Suprapubic skin (tissue), 4 donors: ENCODE measurements at regions not wholly inside any gene's neighbourhood (a gene's known extent, or its start where the extent isn't known, plus 50 kb on each side); places are given as distances from the start of the nearest gene placed in this dataset.

Experiments used
- DNase-seq, 2 donors: peaks; one replicate each; pipeline ENCODE4 v3.0.0-alpha.2; 2019; ENCODE audit warnings: low spot score in 2 of 2
- H3K27ac ChIP-seq: fragments of 200-600 bp; sonication (generic); one replicate; pipeline ENCODE4 v1.5.1; 2019
- H3K27me3 ChIP-seq: fragments of 200-600 bp; sonication (generic); one replicate; pipeline ENCODE4 v1.5.1; 2019
- H3K36me3 ChIP-seq: fragments of 200-600 bp; sonication (generic); one replicate; pipeline ENCODE4 v1.5.1; 2019
- H3K4me1 ChIP-seq: fragments of 200-600 bp; sonication (generic); one replicate; pipeline ENCODE4 v1.5.1; 2019
- H3K4me3 ChIP-seq: fragments of 200-600 bp; sonication (generic); one replicate; pipeline ENCODE4 v1.5.1; 2019; ENCODE audit warnings: mild to moderate bottlenecking
- H3K9me3 ChIP-seq: fragments of 200-600 bp; sonication (generic); one replicate; pipeline ENCODE4 v1.5.1; 2019
- EP300 ChIP-seq: sonication (generic); formaldehyde crosslinking; IDR thresholded peaks from one replicate; pipeline ENCODE4 v1.6.1; 2017; ENCODE audit warnings: antibody characterized with exemption
- POLR2A ChIP-seq, 2 donors: fragments of 450-650 bp; IDR thresholded peaks; one replicate each; pipeline ENCODE4 v1.6.1; 2017; ENCODE audit warnings: antibody characterized with exemption in 2 of 2, mild to moderate bottlenecking in 2 of 2, moderate library complexity in 2 of 2
- POLR2AphosphoS5 ChIP-seq, 3 donors: sonication (generic); formaldehyde crosslinking; IDR thresholded peaks; one replicate each; pipeline ENCODE4 v1.6.1; 2017; ENCODE audit warnings: antibody characterized with exemption in 3 of 3
- WGBS: methylation state at CpG from one replicate; pipeline ENCODE4 v1.1.5; 2018; 5-methylcytosine and 5-hydroxymethylcytosine counted together
- TF ChIP-seq, protein P1 (sequence below), 2 donors: fragments of 200-600 bp in 1 of 2; fragments of 450-650 bp in 1 of 2; sonication (generic) in 1 of 2; IDR thresholded peaks; one replicate each; pipeline ENCODE4 v1.5.1; 2016 to 2019; ENCODE audit warnings: antibody characterized with exemption in 2 of 2, mild to moderate bottlenecking in 1 of 2, moderate library complexity in 1 of 2

DNA sequence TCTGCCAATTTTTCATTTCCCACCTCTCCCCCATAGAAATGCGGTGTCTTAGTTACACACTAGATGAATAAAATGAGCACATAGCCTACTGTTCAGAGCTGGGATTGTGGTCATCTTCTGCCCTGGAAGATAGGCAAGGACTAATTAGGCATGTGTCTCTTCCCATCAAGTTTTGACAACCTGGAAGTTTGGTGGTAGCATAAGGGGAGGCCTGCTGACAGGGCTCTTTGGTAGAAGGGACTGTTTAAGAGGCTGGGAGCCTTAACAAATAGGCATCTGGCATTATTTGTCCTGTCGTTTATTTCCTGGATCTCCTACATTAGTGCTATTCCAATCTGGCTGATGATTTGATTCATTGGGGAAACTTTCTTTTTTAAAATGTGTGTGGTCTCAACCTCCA is 512.3 kb downstream of the ZNF385D start:
- H3K4me3 ChIP-seq = no peak overlapping the region
- no peak for DNase-seq
- H3K27me3 ChIP-seq = no peaks in the 10 kb centered on the region
- no peaks in the 10 kb centered on the region for H3K36me3 ChIP-seq
- no peaks in the 10 kb centered on the region for H3K4me1 ChIP-seq
- no peak overlapping the region for H3K27ac ChIP-seq
- no peak for TF ChIP-seq EP300
- TF ChIP-seq, protein P1, sequence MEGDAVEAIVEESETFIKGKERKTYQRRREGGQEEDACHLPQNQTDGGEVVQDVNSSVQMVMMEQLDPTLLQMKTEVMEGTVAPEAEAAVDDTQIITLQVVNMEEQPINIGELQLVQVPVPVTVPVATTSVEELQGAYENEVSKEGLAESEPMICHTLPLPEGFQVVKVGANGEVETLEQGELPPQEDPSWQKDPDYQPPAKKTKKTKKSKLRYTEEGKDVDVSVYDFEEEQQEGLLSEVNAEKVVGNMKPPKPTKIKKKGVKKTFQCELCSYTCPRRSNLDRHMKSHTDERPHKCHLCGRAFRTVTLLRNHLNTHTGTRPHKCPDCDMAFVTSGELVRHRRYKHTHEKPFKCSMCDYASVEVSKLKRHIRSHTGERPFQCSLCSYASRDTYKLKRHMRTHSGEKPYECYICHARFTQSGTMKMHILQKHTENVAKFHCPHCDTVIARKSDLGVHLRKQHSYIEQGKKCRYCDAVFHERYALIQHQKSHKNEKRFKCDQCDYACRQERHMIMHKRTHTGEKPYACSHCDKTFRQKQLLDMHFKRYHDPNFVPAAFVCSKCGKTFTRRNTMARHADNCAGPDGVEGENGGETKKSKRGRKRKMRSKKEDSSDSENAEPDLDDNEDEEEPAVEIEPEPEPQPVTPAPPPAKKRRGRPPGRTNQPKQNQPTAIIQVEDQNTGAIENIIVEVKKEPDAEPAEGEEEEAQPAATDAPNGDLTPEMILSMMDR (IDR thresholded peaks at IDR 0.05) = no peak
- TF ChIP-seq POLR2A (IDR thresholded peaks at IDR 0.05) = no peak
- no peak for TF ChIP-seq POLR2AphosphoS5 (IDR thresholded peaks at IDR 0.05)
- WGBS = 61% methylated on average over 2 of the region's 2 CpGs
- no peaks in the 10 kb centered on the region for H3K9me3 ChIP-seq

DNA sequence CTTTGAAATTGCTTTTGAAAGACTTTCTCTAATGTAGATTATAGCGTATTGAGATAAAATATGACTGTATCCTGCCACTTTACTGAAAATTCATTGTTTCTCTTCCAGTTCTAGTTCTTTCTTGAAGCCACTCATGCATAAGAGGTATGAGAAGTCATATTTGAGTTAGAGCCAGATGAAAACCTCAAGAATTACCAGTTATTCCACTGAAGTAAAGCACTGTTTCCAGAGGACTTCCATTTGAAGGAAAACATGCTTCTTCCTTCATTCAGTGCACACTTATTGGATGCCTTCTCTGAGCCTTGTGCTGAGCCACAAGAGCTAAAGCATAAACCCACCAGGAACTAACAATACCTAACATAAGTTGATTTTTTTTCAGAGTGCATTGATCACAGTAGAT is 513.4 kb downstream of the ZNF385D start:
- TF ChIP-seq POLR2AphosphoS5 (IDR thresholded peaks at IDR 0.05) (no peak), POLR2A (IDR thresholded peaks at IDR 0.05) (no peak), EP300 (no peak)
- TF ChIP-seq, protein P1 (IDR thresholded peaks at IDR 0.05) = no peak
- no peaks in the 10 kb centered on the region for H3K9me3 ChIP-seq
- no peaks in the 10 kb centered on the region for H3K4me1 ChIP-seq
- no peaks in the 10 kb centered on the region for H3K36me3 ChIP-seq
- no peaks in the 10 kb centered on the region for H3K27me3 ChIP-seq
- no peak for DNase-seq
- 88% methylated on average over 1 of the region's 1 CpG for WGBS
- no peak overlapping the region for H3K4me3 ChIP-seq
- H3K27ac ChIP-seq = no peak overlapping the region

DNA sequence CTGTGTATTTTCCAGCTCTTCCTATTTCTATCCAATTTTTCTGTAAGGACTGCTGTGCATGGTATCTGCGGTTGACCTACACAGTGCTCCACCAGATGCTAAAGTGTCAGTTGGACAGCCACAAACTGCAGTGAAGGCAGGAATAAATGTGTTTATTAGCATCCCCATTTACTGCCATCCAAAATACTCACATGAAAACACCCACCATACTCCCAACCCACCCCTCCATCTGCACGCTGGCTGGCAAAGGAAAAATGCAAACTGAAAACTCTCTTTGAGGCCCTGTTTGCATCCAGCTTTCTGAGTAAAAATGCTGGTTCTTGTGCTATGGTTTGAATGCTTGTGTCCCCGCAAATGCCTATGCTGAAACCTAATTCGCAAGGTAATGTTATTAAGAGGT is 515.5 kb downstream of the ZNF385D start:
- Histone ChIP-seq H3K9me3 (no peaks in the 10 kb centered on the region), H3K4me1 (no peaks in the 10 kb centered on the region), H3K27ac (no peak overlapping the region), H3K36me3 (no peaks in the 10 kb centered on the region), H3K27me3 (no peaks in the 10 kb centered on the region), H3K4me3 (no peak overlapping the region)
- DNase-seq = no peak
- WGBS = 71% methylated on average over 4 of the region's 4 CpGs
- TF ChIP-seq POLR2AphosphoS5 (IDR thresholded peaks at IDR 0.05) = no peak

DNA sequence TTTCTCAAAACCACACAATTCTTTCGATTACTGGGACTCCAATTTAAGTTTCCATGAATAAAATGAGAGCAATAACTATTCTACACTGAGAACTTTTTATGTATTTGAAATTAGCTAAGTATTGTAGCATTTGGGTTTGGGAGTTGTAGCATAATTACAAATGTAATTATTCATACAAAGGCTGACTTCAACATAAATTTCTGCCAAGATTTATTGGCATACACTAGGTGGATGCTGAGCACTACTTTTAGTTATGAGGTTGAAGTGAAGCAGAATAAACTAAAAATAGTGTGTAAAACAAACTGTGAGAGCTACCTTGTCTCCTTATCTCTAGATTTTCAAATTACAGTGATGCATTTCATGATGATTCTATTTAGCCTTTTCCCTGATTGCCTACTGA is 516.1 kb downstream of the ZNF385D start:
- H3K4me1 ChIP-seq = no peaks in the 10 kb centered on the region
- no peak overlapping the region for H3K4me3 ChIP-seq
- no peaks in the 10 kb centered on the region for H3K27me3 ChIP-seq
- no peak for DNase-seq
- TF ChIP-seq POLR2A (IDR thresholded peaks at IDR 0.05) (no peak), EP300 (no peak), POLR2AphosphoS5 (IDR thresholded peaks at IDR 0.05) (no peak)
- TF ChIP-seq, protein P1 (IDR thresholded peaks at IDR 0.05) = no peak
- 89% methylated on average over 1 of the region's 1 CpG for WGBS
- H3K27ac ChIP-seq = no peak overlapping the region
- no peaks in the 10 kb centered on the region for H3K9me3 ChIP-seq
- no peaks in the 10 kb centered on the region for H3K36me3 ChIP-seq

DNA sequence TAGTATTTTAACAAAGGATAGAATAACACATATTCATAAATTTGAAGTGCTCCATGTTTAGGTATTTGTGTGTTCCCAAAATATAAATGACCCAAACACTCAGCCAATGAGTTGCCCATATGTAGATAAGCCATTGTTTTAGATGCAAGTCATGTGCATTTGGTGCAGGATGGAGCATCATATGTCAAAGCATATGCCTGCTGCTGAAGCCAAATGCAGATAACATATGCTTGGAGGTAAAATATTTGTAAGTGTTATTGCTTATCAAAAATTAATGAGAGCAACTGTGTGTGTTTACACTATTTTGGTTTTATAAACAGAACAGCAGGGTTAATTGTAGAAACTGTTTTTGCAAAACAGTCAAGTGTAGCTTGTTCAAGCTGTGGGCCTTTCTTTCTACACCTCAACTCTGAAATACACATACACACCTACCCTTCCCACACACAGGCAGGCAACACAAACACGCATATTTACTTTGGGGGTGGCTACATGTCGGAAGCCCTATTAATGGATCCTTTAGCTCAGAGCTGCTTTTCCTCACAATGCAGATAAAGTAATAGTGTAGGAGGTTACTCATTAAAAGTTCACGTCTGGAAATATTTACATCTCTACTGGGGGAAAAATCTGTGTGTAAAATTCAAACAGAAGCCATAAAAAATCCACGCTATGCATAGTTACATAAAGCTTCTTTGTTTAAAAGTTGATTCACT is 521.4 kb downstream of the ZNF385D start:
- DNase-seq = no peak
- H3K27ac ChIP-seq = no peak overlapping the region
- WGBS = 78% methylated on average over 4 of the region's 4 CpGs
- no peaks in the 10 kb centered on the region for H3K27me3 ChIP-seq
- no peaks in the 10 kb centered on the region for H3K36me3 ChIP-seq
- no peak overlapping the region for H3K4me3 ChIP-seq
- TF ChIP-seq, protein P1 (IDR thresholded peaks at IDR 0.05) = no peak
- TF ChIP-seq POLR2A (IDR thresholded peaks at IDR 0.05) (no peak), POLR2AphosphoS5 (IDR thresholded peaks at IDR 0.05) (no peak), EP300 (no peak)
- H3K4me1 ChIP-seq = no peaks in the 10 kb centered on the region
- H3K9me3 ChIP-seq = no peaks in the 10 kb centered on the region

DNA sequence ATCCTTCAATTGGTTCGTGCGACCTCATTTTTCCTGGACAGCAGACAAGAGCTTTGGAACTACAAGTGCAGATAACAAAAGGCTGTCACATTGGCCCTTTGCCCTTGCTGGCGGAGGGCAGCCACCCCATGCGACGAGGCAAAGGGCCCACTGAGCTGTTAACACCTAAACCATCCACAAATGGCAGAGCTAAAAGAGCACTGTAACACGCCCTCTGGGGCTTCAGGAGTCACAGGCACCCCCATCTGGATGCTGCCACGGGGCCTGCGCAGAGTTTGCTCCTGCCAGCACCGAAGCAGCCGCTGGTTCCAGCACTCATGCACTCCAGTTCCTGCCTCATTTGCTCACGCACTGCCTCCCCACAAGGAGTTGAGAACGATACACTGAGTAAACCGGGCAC is 524.9 kb downstream of the ZNF385D start:
- no peaks in the 10 kb centered on the region for H3K27me3 ChIP-seq
- H3K27ac ChIP-seq = no peak overlapping the region
- no peaks in the 10 kb centered on the region for H3K9me3 ChIP-seq
- TF ChIP-seq POLR2AphosphoS5 (IDR thresholded peaks at IDR 0.05) (no peak), POLR2A (IDR thresholded peaks at IDR 0.05) (no peak), EP300 (no peak)
- TF ChIP-seq, protein P1 (IDR thresholded peaks at IDR 0.05) = no peak
- DNase-seq = no peak
- 95% methylated on average over 10 of the region's 13 CpGs for WGBS
- no peak overlapping the region for H3K4me3 ChIP-seq
- no peaks in the 10 kb centered on the region for H3K4me1 ChIP-seq
- H3K36me3 ChIP-seq = no peaks in the 10 kb centered on the region
